ENCODE measurements at regions not wholly inside any gene's neighbourhood (a gene's known extent, or its start where the extent isn't known, plus 50 kb on each side); places are given as distances from the start of the nearest gene placed in this dataset.
A peak's percentile ranks its signal among the peaks of the same experiment; 100 is the strongest.

DNA sequence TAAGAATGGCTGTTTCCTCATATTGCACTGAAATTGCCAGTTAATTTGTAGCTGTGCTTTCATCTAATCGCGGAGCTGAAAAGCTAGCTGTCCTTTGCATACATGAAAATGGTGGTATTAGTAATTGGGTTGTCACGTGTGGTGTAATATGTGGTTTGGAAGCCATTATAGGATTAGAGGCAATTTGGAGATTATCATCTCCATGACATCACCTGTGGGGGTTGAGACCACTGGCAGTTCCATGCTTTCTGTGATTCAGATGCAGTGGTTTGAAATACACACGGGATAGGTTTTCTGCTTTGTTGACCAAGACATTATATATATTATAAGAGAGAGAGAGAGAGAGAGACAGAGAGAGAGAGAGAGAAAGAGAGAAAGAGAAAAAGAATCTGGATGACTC lies 180.8 kb downstream of the RAB11FIP2 start:
- no peak for DNase-seq (ENCODE audit: low spot score)

DNA sequence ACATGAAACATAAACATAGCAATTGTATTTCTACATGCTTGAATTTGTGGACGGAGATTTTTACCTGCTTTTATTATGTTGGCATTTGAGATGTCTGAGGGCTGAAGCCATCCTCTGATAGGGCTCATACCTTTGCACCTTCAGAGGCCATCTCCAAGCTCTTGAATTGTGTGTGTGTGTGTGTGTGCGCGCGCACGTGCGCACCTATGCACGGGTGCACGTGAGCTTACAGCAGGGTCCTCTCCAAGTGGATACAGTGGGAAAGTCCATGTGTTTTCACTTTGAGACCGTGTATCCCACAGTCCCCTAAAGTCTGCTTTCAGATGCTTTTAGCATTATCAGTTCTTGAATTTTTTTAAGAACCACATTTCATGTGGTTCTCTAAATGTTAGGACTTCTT lies 178.6 kb downstream of the RAB11FIP2 start:
- no peak for DNase-seq (ENCODE audit: low spot score)

DNA sequence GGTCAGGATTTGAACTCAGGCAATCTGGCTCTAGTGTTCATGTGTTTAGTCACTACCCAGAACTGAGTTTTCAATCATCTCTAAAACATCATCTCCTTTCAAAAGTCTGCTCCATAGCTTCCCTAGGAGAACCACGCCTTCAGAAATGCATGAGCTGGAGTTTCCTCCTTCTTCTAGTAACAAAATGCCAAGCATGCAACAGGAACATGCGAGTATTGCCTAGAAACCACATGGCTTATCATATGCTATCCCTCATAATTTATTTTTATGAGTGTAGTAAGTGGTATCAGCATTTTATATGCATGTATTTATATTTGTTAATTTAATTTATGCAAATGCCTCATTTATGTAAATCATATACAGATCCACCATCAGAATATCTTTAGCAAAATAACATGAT lies 170.9 kb downstream of the RAB11FIP2 start:
- peak; percentile 21 for DNase-seq (ENCODE audit: low spot score)

DNA sequence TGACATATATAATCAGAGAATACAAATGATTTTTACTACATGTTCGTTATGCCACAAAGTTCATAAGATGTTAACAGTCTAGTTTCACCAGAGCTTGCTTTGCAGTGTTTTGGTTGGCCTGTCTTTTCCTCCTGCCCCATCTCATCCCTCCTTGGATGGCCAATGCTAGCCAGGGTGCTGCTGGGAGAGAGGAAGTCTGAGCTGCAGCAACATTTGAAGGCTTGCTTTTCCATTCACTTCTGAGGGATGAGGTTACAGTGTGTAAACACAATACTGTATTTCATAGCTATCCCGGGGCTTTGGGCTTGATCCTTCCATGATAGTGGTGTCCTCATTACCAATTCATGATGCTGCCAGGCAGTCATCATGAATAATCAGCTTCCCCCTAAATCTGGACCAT lies 170.5 kb downstream of the RAB11FIP2 start:
- DNase-seq (ENCODE audit: low spot score) = no peak

DNA sequence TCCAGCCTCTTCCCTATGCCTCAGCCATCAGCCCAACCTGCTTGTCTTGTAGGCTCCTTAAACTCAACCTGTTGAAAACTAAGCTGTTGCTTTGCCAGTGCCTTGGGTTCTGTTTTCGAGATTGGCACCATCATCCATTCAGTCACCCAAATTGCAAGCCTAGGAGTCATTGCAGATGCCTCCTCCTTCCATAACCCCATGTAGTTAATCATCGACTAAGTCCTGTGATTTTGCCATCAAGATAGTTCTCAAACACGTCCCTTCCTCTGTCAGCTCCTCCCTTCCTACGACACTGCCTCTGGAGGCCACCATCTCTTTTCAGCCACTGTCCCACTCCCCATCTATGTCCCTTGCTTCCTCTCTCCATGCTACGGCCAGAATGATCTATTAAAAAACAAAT lies 168.1 kb downstream of the RAB11FIP2 start:
- DNase-seq (ENCODE audit: low spot score) = no peak

DNA sequence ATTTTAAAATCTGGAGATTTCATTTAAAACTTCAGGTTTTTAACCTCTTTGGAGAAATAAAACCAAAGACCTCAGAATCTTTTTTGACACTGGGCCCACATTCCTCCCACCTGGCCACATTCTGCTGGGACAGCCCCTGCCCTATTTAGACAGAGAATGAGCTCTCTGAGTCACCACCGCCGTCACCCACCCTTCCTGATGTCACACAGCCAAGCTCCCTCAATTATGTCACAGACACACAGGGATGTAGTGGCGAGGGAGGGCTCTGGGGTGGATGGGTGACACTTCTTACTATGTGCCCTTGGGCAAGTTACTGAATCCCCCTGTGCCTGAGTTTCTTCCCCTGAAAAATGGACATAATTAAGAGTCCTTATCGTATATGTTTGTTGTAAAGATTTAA lies 162.6 kb downstream of the RAB11FIP2 start:
- DNase-seq (ENCODE audit: low spot score) = no peak

DNA sequence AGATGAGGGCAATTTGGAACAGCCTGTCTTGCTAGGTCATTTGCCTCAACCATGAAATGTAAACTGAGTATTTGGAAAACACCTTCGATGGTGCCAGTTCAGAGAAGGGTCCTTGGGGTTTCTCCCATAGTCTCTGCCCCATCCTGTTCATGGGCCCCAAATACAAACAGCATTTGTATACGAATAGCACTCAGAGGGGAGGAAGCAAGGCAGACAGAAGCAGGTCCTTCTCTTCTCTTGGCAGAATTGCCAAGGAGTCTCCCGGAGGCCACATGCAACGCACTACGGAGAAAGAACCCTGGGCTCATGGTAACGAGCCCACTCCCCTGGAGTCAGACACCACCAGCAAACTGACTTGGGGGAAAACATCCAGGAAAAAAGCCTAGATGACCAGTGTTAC lies 162.1 kb downstream of the RAB11FIP2 start:
- DNase-seq (ENCODE audit: low spot score) = no peak

DNA sequence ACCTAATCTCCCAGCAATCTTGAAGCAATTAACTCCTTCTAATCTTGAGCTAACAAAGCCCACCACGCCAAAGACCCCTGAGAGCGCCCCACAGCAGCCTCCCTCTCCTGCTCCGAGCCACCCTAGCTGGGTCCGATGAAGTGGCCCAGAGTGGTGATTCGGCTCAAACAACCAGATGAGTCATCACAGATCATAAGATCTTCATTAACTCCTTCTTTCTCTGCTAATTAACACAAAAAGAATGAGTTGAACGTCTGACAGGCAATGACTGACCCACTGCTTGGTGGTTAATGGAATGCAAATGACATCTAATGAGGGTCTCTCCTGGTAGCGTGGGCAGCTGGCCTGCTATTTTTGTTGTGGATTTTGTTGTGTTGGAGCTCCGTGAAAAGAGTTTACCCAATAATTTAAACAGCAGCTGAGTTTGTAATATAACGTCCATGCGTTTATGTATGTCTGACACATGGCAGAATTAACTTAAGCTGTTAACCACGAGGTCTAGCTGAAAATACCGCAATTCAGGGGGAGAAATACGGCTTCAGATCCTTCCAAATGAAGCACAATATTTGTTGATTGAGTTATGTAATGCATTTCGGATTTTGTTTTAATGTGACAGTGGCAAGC lies 161.4 kb downstream of the RAB11FIP2 start:
- no peak for DNase-seq (ENCODE audit: low spot score)

DNA sequence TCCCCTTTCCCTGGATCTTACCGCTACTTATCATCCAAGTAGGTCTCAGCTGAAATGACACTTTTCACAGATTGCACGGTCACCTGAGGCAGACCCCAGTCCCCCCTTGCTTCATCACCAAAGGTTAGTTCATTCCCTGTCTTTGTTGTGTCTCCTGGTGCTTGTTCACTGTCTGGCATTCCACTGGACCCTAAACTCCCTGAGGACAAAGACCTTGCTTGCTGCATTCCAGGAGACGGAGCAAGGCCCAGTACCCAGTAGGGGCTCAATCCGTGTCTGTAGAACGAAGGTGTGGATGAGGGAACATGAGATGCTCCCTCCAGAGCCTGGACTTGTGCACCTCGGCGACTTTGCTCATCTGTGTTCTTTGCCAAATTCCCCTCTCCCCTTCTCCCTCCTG lies 160.0 kb downstream of the RAB11FIP2 start:
- DNase-seq (ENCODE audit: low spot score) = no peak

DNA sequence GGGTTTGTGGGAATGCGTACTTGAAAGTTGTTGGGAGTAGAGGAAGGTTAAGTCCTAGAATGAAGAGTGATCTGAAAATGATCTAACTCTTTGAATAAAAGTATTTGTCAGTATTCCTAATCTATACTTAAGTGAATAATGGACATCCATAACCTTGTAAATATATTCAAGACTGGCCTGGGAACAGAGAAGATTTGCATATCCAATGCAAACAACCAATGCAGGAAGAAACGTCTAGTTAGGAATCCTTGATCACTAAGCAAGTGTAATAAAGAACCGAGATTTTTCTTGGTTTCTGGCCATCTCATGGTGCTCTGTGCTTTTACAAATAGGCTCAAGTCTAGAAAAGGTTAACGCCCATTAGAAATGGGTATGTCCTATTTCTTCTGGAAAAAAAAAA lies 157.1 kb downstream of the RAB11FIP2 start:
- no peak for DNase-seq (ENCODE audit: low spot score)

DNA sequence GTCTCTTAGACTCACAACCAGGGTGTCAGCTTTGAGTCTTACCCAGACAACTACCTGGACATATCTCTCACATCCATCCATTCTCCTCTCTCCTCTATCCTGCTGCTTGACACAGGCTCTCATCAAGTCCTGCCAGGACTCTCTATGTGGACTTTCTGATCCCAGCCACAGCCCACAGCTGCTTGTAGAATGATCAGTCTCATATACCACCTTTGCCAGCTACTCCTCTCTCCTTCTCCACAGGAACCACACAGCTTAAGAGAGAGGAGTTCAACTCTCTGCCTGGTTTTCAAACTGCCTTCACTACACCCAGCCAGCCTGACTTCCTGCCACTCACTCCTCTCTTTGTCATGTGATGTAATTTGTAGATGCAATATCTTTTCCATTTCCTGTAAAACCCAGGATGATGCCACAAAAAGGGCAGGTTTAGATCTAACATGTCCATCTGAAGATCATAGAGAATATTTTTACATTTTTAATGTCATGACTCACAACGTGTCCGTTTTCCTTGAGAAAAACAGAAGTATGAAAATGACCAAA lies 154.0 kb downstream of the RAB11FIP2 start:
- no peak for DNase-seq (ENCODE audit: low spot score)

DNA sequence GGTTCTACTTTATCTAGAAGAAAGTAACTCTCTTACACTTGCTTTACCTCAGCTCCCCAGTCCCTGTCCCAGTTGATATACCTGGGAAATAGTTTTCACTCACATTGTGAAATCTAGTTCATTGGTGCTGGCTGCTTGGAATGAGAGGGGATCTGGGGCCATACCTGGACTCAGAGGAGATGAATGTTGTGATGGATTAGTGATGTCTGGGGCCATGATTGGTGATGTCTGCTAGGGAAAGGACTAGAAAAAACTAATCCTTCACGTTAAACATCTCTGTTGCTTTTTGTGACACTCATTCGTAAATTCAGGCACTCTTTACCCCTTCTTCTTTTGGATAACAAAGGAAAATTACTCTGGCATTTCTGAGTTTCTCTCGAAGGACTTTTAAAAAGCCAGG lies 152.4 kb downstream of the RAB11FIP2 start:
- DNase-seq (ENCODE audit: low spot score) = no peak

DNA sequence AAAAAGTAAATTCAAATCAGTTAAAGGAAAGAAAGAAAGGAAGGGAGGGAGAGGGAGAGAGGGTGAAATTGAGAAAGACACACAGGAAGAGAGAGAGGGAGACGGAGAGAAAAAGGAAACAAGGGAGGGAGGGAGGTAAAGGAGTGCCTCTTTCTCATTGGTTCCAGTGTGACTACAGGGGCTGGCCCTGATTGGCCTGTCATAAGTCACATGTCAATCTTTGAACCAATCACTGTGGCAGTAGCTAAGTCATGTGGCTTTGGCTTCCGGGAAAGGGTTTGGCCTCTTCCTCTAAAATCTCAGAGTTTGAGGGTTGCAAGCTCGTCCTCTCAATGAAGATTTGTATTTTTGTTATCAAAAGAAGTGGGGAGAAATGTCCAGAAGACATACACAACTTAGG lies 150.2 kb downstream of the RAB11FIP2 start:
- DNase-seq (ENCODE audit: low spot score) = no peak

DNA sequence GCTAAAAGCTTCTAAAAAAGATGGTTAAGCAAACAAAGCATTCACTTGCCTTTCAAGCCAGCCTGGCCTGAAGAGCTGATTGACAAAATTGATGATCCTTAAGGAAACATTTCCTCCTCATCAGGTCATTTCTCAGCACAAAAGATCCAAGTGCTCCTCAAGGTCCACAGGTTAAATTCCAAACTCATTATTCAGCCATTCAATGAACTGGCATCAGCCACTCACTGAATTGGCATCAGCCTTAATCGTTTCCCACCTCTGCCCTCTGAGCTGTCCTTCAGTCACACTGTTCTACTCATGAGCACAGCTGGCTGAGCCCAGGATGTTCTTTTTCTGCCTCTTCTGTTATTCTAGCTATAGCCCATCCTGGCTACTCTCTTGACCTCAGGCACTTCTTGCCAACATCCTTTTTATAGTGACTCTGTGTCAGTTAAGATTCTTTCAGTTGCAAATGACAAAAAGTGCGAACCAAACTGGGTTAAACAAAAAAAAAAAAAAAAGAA lies 147.5 kb downstream of the RAB11FIP2 start:
- DNase-seq (ENCODE audit: low spot score) = no peak

DNA sequence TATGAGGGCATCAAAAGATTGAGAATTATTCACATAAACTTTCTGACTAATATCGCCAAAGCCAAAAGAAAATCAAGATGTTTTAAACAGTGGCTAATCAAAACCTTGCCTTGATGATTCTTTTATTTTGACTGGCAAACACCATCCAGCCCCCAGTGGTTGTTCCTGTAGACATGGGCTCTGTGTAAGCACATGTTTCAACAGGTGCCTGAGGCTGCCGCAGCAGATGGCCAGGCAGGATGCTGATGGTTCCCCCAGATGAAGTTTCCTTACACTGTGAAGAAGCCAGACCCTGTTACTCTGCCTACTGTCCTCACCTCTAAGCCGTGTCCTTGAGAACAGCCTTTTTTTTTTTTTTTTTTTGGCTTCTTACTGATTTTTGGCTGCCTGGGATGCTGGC lies 146.5 kb downstream of the RAB11FIP2 start:
- DNase-seq (ENCODE audit: low spot score) = no peak

DNA sequence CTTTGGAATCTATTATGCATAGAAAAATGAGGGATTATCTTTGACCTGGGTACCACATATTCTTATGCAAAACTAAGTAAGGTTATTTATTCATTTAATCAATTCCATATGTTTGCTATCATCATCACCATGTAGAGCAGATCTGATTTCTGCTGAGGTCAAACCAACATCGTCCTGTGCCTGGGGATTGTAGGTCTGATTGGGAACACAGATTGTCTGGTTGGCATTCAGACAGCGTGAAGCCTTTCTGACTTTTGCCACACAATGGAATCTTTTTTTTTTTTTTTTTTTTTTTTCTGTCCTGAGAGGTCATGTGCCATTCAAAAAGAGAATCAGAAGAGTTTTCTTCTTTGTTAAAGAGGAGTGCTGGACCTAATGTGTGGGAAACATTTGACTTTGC lies 142.9 kb downstream of the RAB11FIP2 start:
- DNase-seq (ENCODE audit: low spot score) = no peak

DNA sequence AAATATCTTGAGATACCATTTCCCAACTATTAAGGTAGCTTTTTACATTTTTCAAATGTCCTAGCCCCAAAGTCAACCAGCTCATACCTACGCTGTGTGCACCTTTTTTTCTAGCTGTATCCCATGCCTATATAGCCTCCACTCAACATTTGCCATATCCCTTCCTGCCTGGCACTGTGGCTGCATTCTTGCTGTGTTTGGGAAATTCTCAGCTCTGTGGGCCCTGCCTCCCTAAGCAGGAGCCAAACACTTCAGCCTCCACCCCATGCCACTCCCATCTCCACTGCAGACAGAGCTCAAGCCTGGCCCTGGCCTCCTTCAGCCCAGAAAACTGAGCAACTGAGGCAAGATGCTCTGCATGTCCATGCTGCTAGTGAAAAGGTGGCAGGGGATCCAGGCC lies 141.3 kb downstream of the RAB11FIP2 start:
- DNase-seq (ENCODE audit: low spot score) = no peak

DNA sequence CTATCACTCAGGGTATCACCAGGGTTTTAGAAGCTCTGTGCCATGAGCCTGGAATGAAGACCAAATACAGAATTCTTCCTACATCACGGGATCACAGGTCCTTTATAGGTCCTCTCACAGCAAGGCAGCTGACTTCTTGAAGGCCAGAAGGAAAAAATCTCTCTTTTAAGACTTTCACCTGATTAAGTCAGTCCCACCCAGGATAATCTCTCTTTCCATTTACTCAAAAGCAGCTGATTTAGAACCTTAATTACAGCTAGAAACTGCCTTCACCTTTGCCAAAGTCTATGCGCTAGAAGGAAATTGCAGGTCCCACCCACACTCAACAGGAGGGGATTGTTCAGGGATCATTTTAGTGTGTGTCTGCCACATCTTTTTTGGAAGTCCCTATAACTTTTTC lies 135.1 kb downstream of the RAB11FIP2 start:
- DNase-seq (ENCODE audit: low spot score) = no peak

DNA sequence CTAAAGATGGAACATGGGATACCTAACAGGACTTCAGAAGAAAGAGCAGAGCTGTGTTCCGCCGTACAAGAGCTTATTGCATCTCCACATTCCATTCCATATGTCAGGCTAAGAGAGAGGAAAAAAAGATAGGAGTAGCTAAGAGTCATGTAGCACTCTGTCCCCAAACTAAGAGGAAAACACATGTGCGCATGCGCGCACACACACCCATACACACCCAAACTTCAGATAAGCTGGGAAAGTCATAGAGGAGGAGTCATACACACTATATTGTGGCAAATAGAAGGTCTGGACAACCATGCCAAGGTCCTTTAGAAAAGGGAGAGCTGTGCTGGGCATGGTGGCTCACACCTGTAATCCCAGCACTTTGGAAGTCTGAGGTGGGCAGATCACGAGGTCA lies 132.4 kb downstream of the RAB11FIP2 start:
- no peak for DNase-seq (ENCODE audit: low spot score)

DNA sequence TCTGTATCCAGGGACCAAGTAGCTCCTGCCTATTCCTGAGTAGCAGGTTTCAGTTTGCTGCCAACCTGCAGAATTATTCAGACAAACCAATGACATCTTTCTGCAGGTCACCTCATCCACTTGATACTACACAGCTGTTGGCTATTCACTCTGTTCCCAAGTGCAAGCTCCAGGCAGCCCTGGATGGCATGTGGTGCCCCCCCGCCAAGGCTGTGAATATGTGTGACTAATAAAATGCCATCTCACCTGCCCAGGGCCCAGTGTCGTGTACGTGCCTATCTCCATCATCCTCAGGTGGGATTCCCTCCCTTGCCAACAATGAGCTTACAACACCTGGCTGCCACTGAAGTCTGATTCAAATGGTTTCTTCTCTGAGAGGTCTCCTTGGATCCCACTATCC lies 125.8 kb downstream of the RAB11FIP2 start:
- no peak for DNase-seq (ENCODE audit: low spot score)

DNA sequence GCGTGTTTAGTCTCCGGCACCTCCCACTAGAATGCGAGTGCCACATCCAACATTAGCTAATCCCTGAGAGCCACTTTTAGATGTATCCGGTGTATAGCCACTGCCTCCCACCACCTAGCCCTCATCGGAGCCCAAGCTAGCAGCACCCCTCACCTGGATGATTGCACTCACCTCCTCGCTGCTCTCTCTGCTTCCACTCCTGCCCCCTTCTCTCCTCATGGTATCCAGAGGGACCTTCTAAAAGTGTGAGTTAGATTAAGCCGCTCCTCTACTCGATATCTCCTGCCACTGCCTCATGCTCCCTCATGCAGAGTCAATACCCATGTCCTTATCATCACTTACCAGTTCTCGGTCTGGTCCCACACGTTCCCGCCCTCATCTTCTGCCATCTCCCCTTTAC lies 125.3 kb downstream of the RAB11FIP2 start:
- no peak for DNase-seq (ENCODE audit: low spot score)

DNA sequence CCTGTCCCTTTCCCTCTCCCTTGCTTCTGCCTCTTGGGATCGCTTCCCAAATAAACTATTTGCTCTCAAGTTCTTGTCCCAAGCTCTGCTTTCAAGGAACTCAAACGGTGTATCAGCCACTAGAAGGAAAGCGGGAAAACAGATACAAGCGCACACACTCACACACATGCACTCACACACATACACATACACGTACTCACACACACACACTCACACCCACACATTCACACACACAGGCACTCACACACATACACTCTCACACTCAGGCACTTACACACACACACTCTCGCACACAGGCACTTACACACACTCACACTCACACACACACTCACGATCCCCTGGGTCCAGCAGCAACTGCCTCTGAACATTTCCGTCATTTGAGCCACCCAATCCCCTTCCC lies 121.9 kb downstream of the RAB11FIP2 start:
- no peak for DNase-seq (ENCODE audit: low spot score)

DNA sequence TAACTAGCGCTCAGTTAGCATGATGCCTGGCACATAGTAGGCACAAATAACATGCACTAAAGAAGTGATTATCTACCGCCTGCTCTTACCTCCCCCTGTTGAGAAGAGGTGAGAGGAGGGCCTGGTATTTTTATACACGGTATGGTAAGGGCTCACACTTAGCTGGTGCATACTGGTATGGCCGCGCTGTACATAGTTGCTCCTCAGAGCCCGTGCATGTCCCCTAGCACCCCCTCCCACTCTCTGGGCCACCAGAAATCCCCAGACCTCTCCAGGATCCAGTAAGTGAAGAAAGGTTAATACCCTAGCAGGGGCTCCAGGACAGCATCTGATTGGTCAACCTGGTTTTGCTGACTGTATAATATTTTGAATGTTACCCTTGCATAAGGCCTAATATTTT lies 121.4 kb downstream of the RAB11FIP2 start:
- no peak for DNase-seq (ENCODE audit: low spot score)

DNA sequence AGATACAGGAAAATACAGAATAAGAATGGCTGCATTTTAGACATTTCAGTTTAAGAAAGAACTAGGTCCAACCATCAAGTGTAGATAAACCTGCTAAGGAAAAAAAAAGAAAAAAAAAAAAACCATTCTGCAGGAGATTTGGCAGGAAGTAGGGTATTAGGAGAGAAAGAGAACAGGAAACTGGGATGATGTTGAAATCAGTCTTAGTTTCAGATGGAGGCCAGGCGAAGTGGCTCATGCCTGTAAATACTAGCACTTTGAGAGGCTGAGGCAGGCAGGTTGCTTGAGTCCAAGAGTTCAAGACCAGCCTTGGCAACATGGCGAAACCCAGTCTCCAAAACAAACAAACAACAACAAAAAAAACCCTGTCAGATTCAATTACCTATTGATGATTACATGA lies 120.2 kb downstream of the RAB11FIP2 start:
- peak; percentile 7 for DNase-seq (ENCODE audit: low spot score)
